Peyer's patch (tissue), 4 donors: ENCODE measurements at regions not wholly inside any gene's neighbourhood (a gene's known extent, or its start where the extent isn't known, plus 50 kb on each side); places are given as distances from the start of the nearest gene placed in this dataset.
"Not testable (repeated sequence)": the region's sequence is repeated elsewhere in the genome, so short reads cannot be mapped to it uniquely, and the experiment has no call there.

Source experiments
- DNase-seq, 3 donors: peaks; one replicate each; pipeline ENCODE4 v3.0.0-alpha.2; 2017 to 2019
- H3K27ac ChIP-seq, 4 donors: fragments of 200-600 bp; sonication (generic); one replicate each; pipeline ENCODE4 v1.5.1; 2016 to 2019
- H3K27me3 ChIP-seq, 2 donors: fragments of 200-600 bp; sonication (generic); one replicate each; pipeline ENCODE4 v1.5.1; 2019
- H3K36me3 ChIP-seq, 3 donors: fragments of 200-600 bp; sonication (generic); one replicate each; pipeline ENCODE4 v1.5.1; 2016 to 2019
- H3K4me1 ChIP-seq, 4 donors: fragments of 200-600 bp; sonication (generic); one replicate each; pipeline ENCODE4 v1.5.1; 2016 to 2019
- H3K4me3 ChIP-seq, 4 donors: fragments of 200-600 bp; sonication (generic); 1 replicate in 3 of 4; 2 replicates in 1 of 4; pipeline ENCODE4 v1.5.1; 2016 to 2019; ENCODE audit warnings: mild to moderate bottlenecking in 1 of 4
- H3K9me3 ChIP-seq, 4 donors: fragments of 200-600 bp; sonication (generic); one replicate each; pipeline ENCODE4 v1.5.1; 2016 to 2019; ENCODE audit warnings: mild to moderate bottlenecking in 1 of 4
- CTCF ChIP-seq, 6 experiments: fragments of 450-650 bp in 4 of 6; fragments of 200-600 bp in 2 of 6; sonication (generic) in 1 of 6; IDR thresholded peaks; one replicate each; pipeline ENCODE4 v1.5.1; 2017 to 2019; ENCODE audit warnings: antibody characterized with exemption in 6 of 6, mild to moderate bottlenecking in 3 of 6, moderate library complexity in 1 of 6
- POLR2A ChIP-seq, 2 donors: fragments of 450-650 bp; IDR thresholded peaks; one replicate each; pipeline ENCODE4 v1.5.1; 2017; ENCODE audit warnings: antibody characterized with exemption in 2 of 2, mild to moderate bottlenecking in 2 of 2, moderate library complexity in 2 of 2

- TF ChIP-seq POLR2A (IDR thresholded peaks at IDR 0.05) (no peak), CTCF (IDR thresholded peaks at IDR 0.05) (no peak)
- H3K27ac ChIP-seq, result no peak overlapping the region
- peaks cover 0 to 3% (median 0%) of the 10 kb centered on the region in 4 donors for H3K9me3 ChIP-seq
- no peaks in the 10 kb centered on the region for H3K36me3 ChIP-seq
- H3K4me3 ChIP-seq, result no peak overlapping the region
- DNase-seq, result no peak
- H3K27me3 ChIP-seq, result no peaks in the 10 kb centered on the region
- no peaks in the 10 kb centered on the region for H3K4me1 ChIP-seq
These were observed 423.2 kb downstream of the RWDD3 start for GRCh38 chr1:95657248-95657647.

GRCh38 chr1:95659166-95659565 is 425.2 kb downstream of the RWDD3 start:
- Histone ChIP-seq H3K27me3 (no peaks in the 10 kb centered on the region), H3K4me3 (no peak overlapping the region), H3K36me3 (no peaks in the 10 kb centered on the region), H3K9me3 (peaks cover 0 to 14% (median 0%) of the 10 kb centered on the region in 4 donors), H3K4me1 (no peaks in the 10 kb centered on the region), H3K27ac (no peak overlapping the region)
- TF ChIP-seq CTCF (IDR thresholded peaks at IDR 0.05) (no peak), POLR2A (IDR thresholded peaks at IDR 0.05) (no peak)
- DNase-seq, result no peak

GRCh38 chr1:95659588-95659987 is 425.6 kb downstream of the RWDD3 start:
- no peak for TF ChIP-seq POLR2A (IDR thresholded peaks at IDR 0.05)
- TF ChIP-seq CTCF (IDR thresholded peaks at IDR 0.05), result no peak
- no peak for DNase-seq
- H3K9me3 ChIP-seq, result peaks cover 0 to 14% (median 0%) of the 10 kb centered on the region in 4 donors
- no peaks in the 10 kb centered on the region for H3K4me1 ChIP-seq
- no peak overlapping the region for H3K4me3 ChIP-seq
- H3K36me3 ChIP-seq, result no peaks in the 10 kb centered on the region
- H3K27me3 ChIP-seq, result no peaks in the 10 kb centered on the region
- H3K27ac ChIP-seq, result no peak overlapping the region

GRCh38 chr1:95660736-95661135 is 426.7 kb downstream of the RWDD3 start:
- H3K9me3 ChIP-seq, result peaks cover 0 to 14% (median 0%) of the 10 kb centered on the region in 4 donors
- H3K4me3 ChIP-seq, result no peak overlapping the region
- no peaks in the 10 kb centered on the region for H3K36me3 ChIP-seq
- H3K27me3 ChIP-seq, result no peaks in the 10 kb centered on the region
- no peak for DNase-seq
- no peak overlapping the region for H3K27ac ChIP-seq
- TF ChIP-seq CTCF (IDR thresholded peaks at IDR 0.05) (no peak), POLR2A (IDR thresholded peaks at IDR 0.05) (no peak)
- no peaks in the 10 kb centered on the region for H3K4me1 ChIP-seq

- H3K4me1 ChIP-seq, result not testable (repeated sequence)
- H3K9me3 ChIP-seq, result peaks cover 0 to 14% (median 0%) of the 10 kb centered on the region in 4 donors
These were observed 429.5 kb downstream of the RWDD3 start for GRCh38 chr1:95663530-95663929.

GRCh38 chr1:95668165-95668564 is 434.2 kb downstream of the RWDD3 start:
- peaks cover 0 to 2% (median 0%) of the 10 kb centered on the region in 4 donors for H3K9me3 ChIP-seq
- H3K27me3 ChIP-seq, result no peaks in the 10 kb centered on the region
- no peaks in the 10 kb centered on the region for H3K36me3 ChIP-seq
- TF ChIP-seq POLR2A (IDR thresholded peaks at IDR 0.05), result no peak
- no peak for TF ChIP-seq CTCF (IDR thresholded peaks at IDR 0.05)
- H3K4me3 ChIP-seq, result no peak overlapping the region
- DNase-seq, result no peak
- H3K4me1 ChIP-seq, result no peaks in the 10 kb centered on the region
- H3K27ac ChIP-seq, result no peak overlapping the region

More at GRCh38 chr1:95663530-95663929, 429.5 kb downstream of the RWDD3 start:
- not testable (repeated sequence) for H3K27me3 ChIP-seq, DNase-seq, H3K27ac ChIP-seq, H3K36me3 ChIP-seq, H3K4me3 ChIP-seq

- H3K36me3 ChIP-seq, H3K4me1 ChIP-seq, H3K27me3 ChIP-seq, H3K9me3 ChIP-seq, DNase-seq, H3K27ac ChIP-seq, H3K4me3 ChIP-seq: not testable (repeated sequence)
These were observed 435.6 kb downstream of the RWDD3 start for GRCh38 chr1:95669638-95670037.
